ACC112 (cell line): ENCODE measurements at regions not wholly inside any gene's neighbourhood (a gene's known extent, or its start where the extent isn't known, plus 50 kb on each side); places are given as distances from the start of the nearest gene placed in this dataset.

Experiments used
- H2AFZ ChIP-seq: fragments of 200-600 bp; sonication (generic); one replicate; pipeline ENCODE4 v1.6.0; 2017; ENCODE audit warnings: antibody characterized with exemption, low read length; ENCODE audit not compliant: unreplicated experiment
- H3K27ac ChIP-seq: fragments of 200-600 bp; sonication (generic); 2 replicates; pipeline ENCODE4 v1.5.1; 2014; ENCODE audit warnings: low read depth, mild to moderate bottlenecking, antibody characterized with exemption, low read length, moderate library complexity
- H3K27me3 ChIP-seq: fragments of 200-600 bp; sonication (generic); 2 replicates; pipeline ENCODE4 v1.6.1; 2014; ENCODE audit warnings: mild to moderate bottlenecking, antibody characterized with exemption, low read length, moderate library complexity, mixed read lengths; ENCODE audit not compliant: insufficient read depth
- H3K36me3 ChIP-seq: fragments of 200-600 bp; sonication (generic); 2 replicates; pipeline ENCODE4 v1.6.1; 2016; ENCODE audit warnings: mild to moderate bottlenecking, antibody characterized with exemption, low read length, moderate library complexity, mixed read lengths; ENCODE audit not compliant: insufficient read depth
- H3K4me1 ChIP-seq: fragments of 200-600 bp; sonication (generic); one replicate; pipeline ENCODE4 v1.6.1; 2016; ENCODE audit warnings: low read length, mixed read lengths; ENCODE audit not compliant: insufficient read depth, unreplicated experiment, control insufficient read depth
- H3K4me3 ChIP-seq: fragments of 200-600 bp; sonication (generic); 2 replicates; pipeline ENCODE4 v1.5.1; 2014; ENCODE audit warnings: mild to moderate bottlenecking, low read depth, low read length
- H3K79me2 ChIP-seq: fragments of 200-600 bp; sonication (generic); one replicate; pipeline ENCODE4 v1.6.0; 2016; ENCODE audit warnings: low read length; ENCODE audit not compliant: control insufficient read depth, unreplicated experiment, insufficient read depth

GRCh38 chr4:17157304-17157703 lies 258.9 kb upstream of the LDB2 start:
- H3K79me2 ChIP-seq, result no peaks in the 10 kb centered on the region
- H3K4me1 ChIP-seq, result no peaks in the 10 kb centered on the region
- no peak overlapping the region for H3K27ac ChIP-seq
- no peak overlapping the region for H3K4me3 ChIP-seq
- H2AFZ ChIP-seq, result no peak overlapping the region
- H3K27me3 ChIP-seq, result no peaks in the 10 kb centered on the region
- H3K36me3 ChIP-seq, result no peaks in the 10 kb centered on the region

DNA sequence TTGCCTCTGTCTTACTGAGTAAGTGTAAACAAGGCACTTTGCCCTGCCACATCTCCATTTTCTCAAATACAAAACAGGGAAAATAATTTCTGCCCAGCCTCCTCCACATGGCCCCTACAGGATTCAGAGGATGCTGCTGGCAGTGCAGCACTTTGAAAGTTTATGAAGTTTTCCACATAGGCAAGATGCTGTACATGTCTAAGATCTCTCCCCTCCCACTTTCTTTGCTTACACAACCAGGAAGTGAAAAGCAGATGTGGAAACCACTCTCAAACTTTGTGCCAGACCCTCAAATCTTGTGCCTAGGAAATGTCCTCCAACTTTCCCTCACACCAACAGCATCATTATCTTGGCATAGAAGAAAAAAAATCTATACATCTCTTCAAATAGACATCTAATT lies 257.0 kb upstream of the LDB2 start:
- H3K27me3 ChIP-seq, result no peaks in the 10 kb centered on the region
- H3K4me1 ChIP-seq, result no peaks in the 10 kb centered on the region
- H3K36me3 ChIP-seq, result no peaks in the 10 kb centered on the region
- no peak overlapping the region for H3K4me3 ChIP-seq
- H2AFZ ChIP-seq, result no peak overlapping the region
- no peaks in the 10 kb centered on the region for H3K79me2 ChIP-seq
- no peak overlapping the region for H3K27ac ChIP-seq

DNA sequence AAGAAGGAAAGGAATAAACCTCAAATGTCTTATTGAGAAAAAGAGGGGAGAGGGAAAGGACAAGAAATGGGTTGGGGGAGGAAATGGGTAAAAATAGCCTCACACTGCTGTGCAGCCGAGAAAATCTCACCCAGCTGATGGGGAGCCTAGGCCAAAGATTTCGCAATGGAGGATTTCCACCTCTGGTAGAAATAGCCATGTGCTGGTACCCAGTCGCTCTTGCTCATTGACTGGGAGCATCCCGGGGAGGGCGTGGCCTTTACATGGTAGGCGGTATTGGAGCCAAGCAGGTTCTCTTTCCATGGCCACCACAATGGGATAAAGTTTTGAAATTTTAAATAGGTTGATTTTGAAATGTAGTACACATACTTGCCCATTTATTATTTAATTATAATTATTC lies 255.1 kb upstream of the LDB2 start:
- no peaks in the 10 kb centered on the region for H3K36me3 ChIP-seq
- H3K4me1 ChIP-seq, result no peaks in the 10 kb centered on the region
- no peak overlapping the region for H3K27ac ChIP-seq
- no peak overlapping the region for H3K4me3 ChIP-seq
- no peaks in the 10 kb centered on the region for H3K79me2 ChIP-seq
- no peaks in the 10 kb centered on the region for H3K27me3 ChIP-seq
- no peak overlapping the region for H2AFZ ChIP-seq

GRCh38 chr4:17152941-17153540 lies 254.6 kb upstream of the LDB2 start:
- H3K4me1 ChIP-seq, result no peaks in the 10 kb centered on the region
- H3K27ac ChIP-seq, result no peak overlapping the region
- H3K4me3 ChIP-seq, result no peak overlapping the region
- H3K27me3 ChIP-seq, result no peaks in the 10 kb centered on the region
- H2AFZ ChIP-seq, result no peak overlapping the region
- H3K79me2 ChIP-seq, result no peaks in the 10 kb centered on the region
- no peaks in the 10 kb centered on the region for H3K36me3 ChIP-seq

DNA sequence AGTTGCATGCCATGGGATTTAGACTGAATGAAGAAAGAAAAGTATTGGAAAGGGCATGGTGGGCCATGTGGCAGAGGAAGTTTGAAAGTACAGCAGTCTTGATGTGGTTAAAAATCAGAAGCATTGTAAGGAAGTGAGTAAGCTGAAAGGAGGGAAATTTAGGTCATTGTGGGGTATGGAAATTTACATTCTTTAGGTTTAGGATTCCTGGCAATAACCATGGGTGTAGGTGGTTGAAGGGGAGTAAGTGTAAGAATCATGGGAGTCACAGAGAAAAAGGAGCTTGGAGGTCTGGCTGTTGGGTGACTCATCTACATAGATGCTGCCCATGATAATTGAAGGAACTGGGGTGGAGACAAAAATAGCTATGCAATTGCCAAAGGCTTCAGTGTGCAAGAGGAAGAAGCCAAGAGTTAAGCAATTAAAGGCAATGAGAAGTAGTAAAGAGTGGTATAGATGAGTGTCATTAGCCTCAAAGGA lies 243.8 kb upstream of the LDB2 start:
- Histone ChIP-seq H3K4me3 (no peak overlapping the region; the same call in 1 of the 2 replicates), H3K27me3 (no peaks in the 10 kb centered on the region), H3K79me2 (no peaks in the 10 kb centered on the region), H3K36me3 (no peaks in the 10 kb centered on the region), H3K4me1 (peaks cover 19% of the 10 kb centered on the region), H3K27ac (peak overlapping the region; percentile 62), H2AFZ (peak overlapping the region; percentile 39)

DNA sequence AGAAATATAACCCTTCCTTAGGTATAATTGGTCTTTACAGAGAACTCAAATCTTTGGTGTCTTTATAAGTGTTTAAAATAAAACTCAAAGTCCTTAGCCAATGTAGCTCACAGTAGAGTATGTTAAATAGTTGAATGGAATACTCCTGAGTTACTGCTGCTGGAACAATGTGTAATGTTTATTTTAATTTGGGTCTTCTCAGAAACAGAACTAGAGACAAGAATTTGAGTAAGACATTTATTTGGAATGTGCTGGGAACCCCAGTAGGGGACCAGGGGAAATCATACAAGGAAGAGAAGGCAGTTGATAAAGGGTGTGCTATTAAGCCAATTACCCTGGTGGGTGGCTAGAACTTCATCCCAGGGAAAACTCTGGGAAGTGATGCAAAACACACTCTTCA lies 240.4 kb upstream of the LDB2 start:
- no peak overlapping the region for H3K4me3 ChIP-seq
- no peaks in the 10 kb centered on the region for H3K36me3 ChIP-seq
- H3K4me1 ChIP-seq, result peaks cover 19% of the 10 kb centered on the region
- no peaks in the 10 kb centered on the region for H3K79me2 ChIP-seq
- no peak overlapping the region for H2AFZ ChIP-seq
- H3K27ac ChIP-seq, result no peak overlapping the region
- H3K27me3 ChIP-seq, result no peaks in the 10 kb centered on the region

DNA sequence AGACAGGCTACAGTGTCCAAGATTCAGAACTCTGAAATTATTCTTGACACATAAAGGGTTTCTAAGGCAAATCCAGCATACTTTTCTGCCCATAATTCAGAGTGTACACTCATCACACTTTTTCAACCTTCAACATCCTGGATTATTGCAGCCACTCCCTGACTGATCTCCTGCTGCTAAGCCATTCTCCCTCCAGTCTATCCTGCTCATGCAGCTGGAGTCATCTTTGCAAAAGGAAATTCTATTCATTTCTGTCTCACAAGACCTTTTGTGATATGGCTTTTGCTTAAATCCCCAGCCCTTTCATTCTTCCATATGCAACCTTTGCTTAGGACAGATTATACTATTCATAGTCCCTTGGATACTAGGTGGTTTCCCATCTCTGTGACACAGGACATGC lies 236.1 kb upstream of the LDB2 start:
- Histone ChIP-seq H2AFZ (no peak overlapping the region), H3K27me3 (no peaks in the 10 kb centered on the region), H3K79me2 (no peaks in the 10 kb centered on the region), H3K36me3 (no peaks in the 10 kb centered on the region), H3K4me1 (no peaks in the 10 kb centered on the region), H3K4me3 (no peak overlapping the region), H3K27ac (no peak overlapping the region)

GRCh38 chr4:17134100-17134499 lies 235.7 kb upstream of the LDB2 start:
- no peak overlapping the region for H2AFZ ChIP-seq

DNA sequence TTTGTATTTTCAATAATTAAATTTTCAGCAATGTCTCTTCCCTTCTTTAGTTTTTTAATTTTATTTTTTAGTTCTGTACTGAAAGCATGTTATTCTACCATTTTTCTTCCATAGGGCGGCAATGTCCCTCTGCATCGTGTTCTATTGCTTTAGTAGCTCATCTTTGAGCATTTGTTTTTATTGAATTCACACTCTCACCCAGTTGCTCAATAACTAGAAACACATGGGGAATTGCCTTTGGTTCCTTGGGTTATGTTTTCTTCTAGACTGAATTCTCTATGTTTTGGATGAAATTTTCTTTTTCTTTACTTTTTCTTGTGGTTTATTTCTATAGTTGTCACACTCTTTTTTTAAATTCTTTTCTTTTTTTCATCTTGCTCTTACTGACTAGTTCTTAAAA lies 233.8 kb upstream of the LDB2 start:
- Histone ChIP-seq H3K79me2 (no peaks in the 10 kb centered on the region), H3K4me3 (no peak overlapping the region), H3K36me3 (no peaks in the 10 kb centered on the region), H3K27ac (no peak overlapping the region), H3K4me1 (no peaks in the 10 kb centered on the region), H3K27me3 (no peaks in the 10 kb centered on the region), H2AFZ (no peak overlapping the region)

More at GRCh38 chr4:17134100-17134499, 235.7 kb upstream of the LDB2 start:
- no peaks in the 10 kb centered on the region for H3K36me3 ChIP-seq
- no peak overlapping the region for H3K4me3 ChIP-seq
- no peaks in the 10 kb centered on the region for H3K79me2 ChIP-seq
- no peaks in the 10 kb centered on the region for H3K4me1 ChIP-seq
- H3K27ac ChIP-seq, result no peak overlapping the region
- H3K27me3 ChIP-seq, result no peaks in the 10 kb centered on the region

DNA sequence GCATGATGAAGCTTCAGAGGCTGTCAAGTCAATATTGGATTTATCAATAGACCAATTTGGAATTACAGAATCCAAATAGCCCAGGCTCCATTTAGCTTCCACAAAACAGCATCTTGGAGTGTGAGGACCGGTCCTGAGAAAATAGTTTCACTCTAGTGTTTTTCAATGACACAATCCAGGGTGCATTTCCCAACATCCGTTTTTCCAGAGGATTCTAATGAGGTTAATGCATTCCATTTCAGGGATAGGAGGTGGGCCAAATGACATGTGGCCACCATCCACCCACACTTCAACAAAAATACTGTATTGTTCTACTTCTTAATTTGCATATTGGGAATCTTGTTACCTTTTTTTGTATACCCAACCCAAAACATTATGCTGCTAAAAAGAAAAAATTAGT lies 229.8 kb upstream of the LDB2 start:
- Histone ChIP-seq H3K27ac (no peak overlapping the region), H3K4me1 (no peaks in the 10 kb centered on the region)

DNA sequence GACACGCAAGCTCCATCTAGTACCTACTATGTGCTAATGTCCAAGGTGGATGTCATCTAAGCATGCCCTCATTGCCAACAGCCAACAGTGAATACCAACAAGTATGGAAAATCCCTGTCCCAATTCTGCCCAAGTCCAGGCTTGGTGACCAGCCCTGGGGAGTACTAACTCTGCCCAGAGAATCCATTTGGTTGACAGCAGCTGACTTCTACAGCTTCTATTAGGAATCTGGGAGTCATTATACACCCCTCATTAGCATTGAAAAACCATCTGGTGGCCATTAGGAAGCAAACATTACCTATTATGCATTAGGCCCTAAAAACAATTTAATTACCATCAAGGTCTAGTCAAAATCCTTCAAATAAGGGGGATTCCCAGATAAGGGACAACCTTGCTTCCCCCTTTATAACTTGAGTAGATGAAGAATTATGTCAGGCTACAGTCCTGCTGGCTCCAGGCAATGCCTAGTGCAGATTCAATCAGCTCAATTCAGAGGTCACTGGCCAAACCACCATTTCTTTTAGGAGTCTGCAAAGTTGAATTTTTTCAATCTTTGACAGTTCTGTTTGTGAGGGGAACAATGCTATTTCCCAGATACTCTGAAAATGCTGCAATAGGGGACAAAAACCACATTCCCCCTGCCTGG lies 228.0 kb upstream of the LDB2 start:
- Histone ChIP-seq H3K79me2 (no peaks in the 10 kb centered on the region), H3K4me1 (no peaks in the 10 kb centered on the region), H2AFZ (no peak overlapping the region), H3K36me3 (no peaks in the 10 kb centered on the region), H3K27me3 (no peaks in the 10 kb centered on the region), H3K27ac (no peak overlapping the region), H3K4me3 (no peak overlapping the region)

More for the DNA sequence above, 229.8 kb upstream of the LDB2 start:
- H3K27me3 ChIP-seq, result no peaks in the 10 kb centered on the region
- H3K36me3 ChIP-seq, result no peaks in the 10 kb centered on the region
- H3K79me2 ChIP-seq, result no peaks in the 10 kb centered on the region
- no peak overlapping the region for H3K4me3 ChIP-seq
- no peak overlapping the region for H2AFZ ChIP-seq
